Caco-2 (cell line): ENCODE measurements at regions not wholly inside any gene's neighbourhood (a gene's known extent, or its start where the extent isn't known, plus 50 kb on each side); places are given as distances from the start of the nearest gene placed in this dataset.

Experiments used
- BruUV-seq: library from RNA; stranded (reverse); fragments of 400-500 nt; replicated peaks from 2 replicates; lab custom pipeline; 2021; lab: Mats Ljungman, UMichigan
- CTCF ChIA-PET: fragments of 300-600 bp; sonication (Branson Sonifier 250); formaldehyde crosslinking; loops from one replicate; lab custom pipeline; 2022; ENCODE audit warnings: antibody characterized with exemption; lab: Charles Lee
- POLR2A ChIA-PET: fragments of 300-600 bp; sonication (Branson Sonifier 250); formaldehyde crosslinking; loops from one replicate; lab custom pipeline; 2022; ENCODE audit warnings: antibody characterized with exemption; lab: Charles Lee
- DNase-seq, 2 experiments: peaks; one replicate each; pipeline versions ENCODE4 v3.0.0 to v3.0.0-alpha.2; 2020 to 2022
- H3K27me3 ChIP-seq: replicated peaks from 2 replicates; pipeline ENCODE4 v1.6.0; 2011; ENCODE audit warnings: low read length; ENCODE audit not compliant: control insufficient read depth, insufficient read depth
- H3K36me3 ChIP-seq: 2 replicates; pipeline ENCODE4 v1.5.1; 2011; ENCODE audit warnings: low read length; ENCODE audit not compliant: control insufficient read depth, insufficient read depth
- H3K4me1 ChIP-seq: fragments of 250-450 bp; sonication (Bioruptor Pico); 2 replicates; pipeline ENCODE4 v1.5.1; 2020; ENCODE audit warnings: mild to moderate bottlenecking
- H3K4me3 ChIP-seq: 2 replicates; pipeline ENCODE4 v1.5.1; 2011; ENCODE audit warnings: low read depth, mild to moderate bottlenecking, control low read depth, low read length
- H3K9me3 ChIP-seq: fragments of 250-450 bp; sonication (Bioruptor Pico); 2 replicates; pipeline ENCODE4 v1.5.1; 2020; ENCODE audit warnings: mild to moderate bottlenecking, moderate library complexity
- H3K27ac Mint-ChIP-seq: one replicate; pipeline ENCODE4 v1.8.0; 2022; ENCODE audit warnings: mixed read lengths; ENCODE audit not compliant: unreplicated experiment
- H3K27me3 Mint-ChIP-seq: one replicate; pipeline ENCODE4 v1.8.0; 2022; ENCODE audit warnings: mixed read lengths; ENCODE audit not compliant: insufficient read depth, unreplicated experiment
- H3K36me3 Mint-ChIP-seq: one replicate; pipeline ENCODE4 v1.8.0; 2022; ENCODE audit warnings: mild to moderate bottlenecking, mixed read lengths; ENCODE audit not compliant: insufficient read depth, unreplicated experiment
- H3K4me1 Mint-ChIP-seq: one replicate; pipeline ENCODE4 v1.8.0; 2022; ENCODE audit warnings: low read depth, mixed read lengths; ENCODE audit not compliant: unreplicated experiment
- H3K4me3 Mint-ChIP-seq: one replicate; pipeline ENCODE4 v1.8.0; 2022; ENCODE audit warnings: mild to moderate bottlenecking, moderate library complexity, mixed read lengths; ENCODE audit not compliant: unreplicated experiment
- H3K9me3 Mint-ChIP-seq: one replicate; pipeline ENCODE4 v1.8.0; 2022; ENCODE audit warnings: mixed read lengths; ENCODE audit not compliant: unreplicated experiment
- CTCF ChIP-seq, 2 experiments: fragments of 200-600 bp in 1 of 2; IDR thresholded peaks; 1 replicate in 1 of 2; 2 replicates in 1 of 2; pipeline versions ENCODE4 v1.5.1 to v1.8.0; 2011 to 2022; ENCODE audit warnings: antibody characterized with exemption in 1 of 2, control low read depth in 1 of 2, inconsistent platforms in 1 of 2, low read depth in 1 of 2, low read length in 1 of 2, mild to moderate bottlenecking in 1 of 2, moderate library complexity in 1 of 2; ENCODE audit not compliant: insufficient read depth in 1 of 2, severe bottlenecking in 1 of 2, unreplicated experiment in 1 of 2
- intact Hi-C: fragments of 100-400 bp; cut with micrococcal nuclease; formaldehyde crosslinking; loops from one replicate; pipeline ENCODE4 v1.10.0; 2022; ENCODE audit not compliant: unreplicated experiment

- Mint-ChIP-seq H3K27ac (no peak overlapping the region), H3K4me3 (no peak overlapping the region), H3K36me3 (no peaks in the 10 kb centered on the region), H3K27me3 (no peaks in the 10 kb centered on the region), H3K4me1 (no peaks in the 10 kb centered on the region), H3K9me3 (no peaks in the 10 kb centered on the region)
- no peak for DNase-seq
- Histone ChIP-seq H3K9me3 (no peaks in the 10 kb centered on the region), H3K4me1 (no peaks in the 10 kb centered on the region), H3K4me3 (no peak overlapping the region), H3K27me3 (no peaks in the 10 kb centered on the region), H3K36me3 (no peaks in the 10 kb centered on the region)
- TF ChIP-seq CTCF (IDR thresholded peaks at IDR 0.05; ENCODE audit: insufficient read depth in 1 of 2, low read depth in 1 of 2, low read length in 1 of 2, severe bottlenecking in 1 of 2, unreplicated experiment in 1 of 2) = no peak
- BruUV-seq = no TSS peak
- POLR2A ChIA-PET = no interaction called here
- CTCF ChIA-PET = no interaction called here
- intact Hi-C loops = no loop called here
Measured at GRCh38 chr9:19732441-19732951, 56.3 kb downstream of the SLC24A2 start.

GRCh38 chr9:19728101-19728500, 60.7 kb downstream of the SLC24A2 start:
- Mint-ChIP-seq H3K4me3 (no peak overlapping the region), H3K27ac (no peak overlapping the region), H3K36me3 (no peaks in the 10 kb centered on the region), H3K27me3 (peaks cover 6% of the 10 kb centered on the region), H3K9me3 (no peaks in the 10 kb centered on the region), H3K4me1 (no peaks in the 10 kb centered on the region)
- ChIA-PET CTCF (no interaction called here), POLR2A (no interaction called here)
- Histone ChIP-seq H3K4me3 (no peak overlapping the region), H3K36me3 (no peaks in the 10 kb centered on the region), H3K9me3 (no peaks in the 10 kb centered on the region), H3K27me3 (no peaks in the 10 kb centered on the region), H3K4me1 (no peaks in the 10 kb centered on the region)
- TF ChIP-seq CTCF (IDR thresholded peaks at IDR 0.05; ENCODE audit: insufficient read depth in 1 of 2, low read depth in 1 of 2, low read length in 1 of 2, severe bottlenecking in 1 of 2, unreplicated experiment in 1 of 2) = no peak
- BruUV-seq = no TSS peak
- intact Hi-C loops = no loop called here
- DNase-seq = no peak

GRCh38 chr9:19725970-19726369, 62.9 kb downstream of the SLC24A2 start:
- Histone ChIP-seq H3K36me3 (no peaks in the 10 kb centered on the region), H3K27me3 (no peaks in the 10 kb centered on the region), H3K9me3 (no peaks in the 10 kb centered on the region), H3K4me1 (no peaks in the 10 kb centered on the region), H3K4me3 (no peak overlapping the region)
- Mint-ChIP-seq H3K27ac (no peak overlapping the region), H3K4me3 (no peak overlapping the region), H3K27me3 (peaks cover 6% of the 10 kb centered on the region), H3K4me1 (no peaks in the 10 kb centered on the region), H3K36me3 (no peaks in the 10 kb centered on the region), H3K9me3 (no peaks in the 10 kb centered on the region)
- no peak for TF ChIP-seq CTCF (IDR thresholded peaks at IDR 0.05; ENCODE audit: insufficient read depth in 1 of 2, low read depth in 1 of 2, low read length in 1 of 2, severe bottlenecking in 1 of 2, unreplicated experiment in 1 of 2)
- no TSS peak for BruUV-seq
- intact Hi-C loops = no loop called here
- DNase-seq = no peak
- CTCF ChIA-PET = no interaction called here
- POLR2A ChIA-PET = no interaction called here
